IPS-15b (cell line): ENCODE measurements at regions not wholly inside any gene's neighbourhood (a gene's known extent, or its start where the extent isn't known, plus 50 kb on each side); places are given as distances from the start of the nearest gene placed in this dataset.

Source experiments
- H3K27me3 ChIP-seq: one replicate; pipeline ENCODE4 v1.6.1; 2013; ENCODE audit warnings: low read length; ENCODE audit not compliant: control insufficient read depth, insufficient read depth
- H3K36me3 ChIP-seq: one replicate; pipeline ENCODE4 v1.6.1; 2013; ENCODE audit warnings: low read length; ENCODE audit not compliant: control insufficient read depth, insufficient read depth
- H3K4me1 ChIP-seq: one replicate; pipeline ENCODE4 v1.6.1; 2013; ENCODE audit warnings: mild to moderate bottlenecking, low read length; ENCODE audit not compliant: control insufficient read depth, insufficient read depth
- H3K4me3 ChIP-seq: one replicate; pipeline ENCODE4 v1.5.1; 2013; ENCODE audit warnings: low read depth, low read length
- H3K9ac ChIP-seq: one replicate; pipeline ENCODE4 v1.6.1; 2013; ENCODE audit warnings: low read depth, mild to moderate bottlenecking, low read length
- H3K9me3 ChIP-seq: one replicate; pipeline ENCODE4 v1.6.1; 2013; ENCODE audit warnings: mild to moderate bottlenecking, low read length; ENCODE audit not compliant: control insufficient read depth, insufficient read depth

DNA sequence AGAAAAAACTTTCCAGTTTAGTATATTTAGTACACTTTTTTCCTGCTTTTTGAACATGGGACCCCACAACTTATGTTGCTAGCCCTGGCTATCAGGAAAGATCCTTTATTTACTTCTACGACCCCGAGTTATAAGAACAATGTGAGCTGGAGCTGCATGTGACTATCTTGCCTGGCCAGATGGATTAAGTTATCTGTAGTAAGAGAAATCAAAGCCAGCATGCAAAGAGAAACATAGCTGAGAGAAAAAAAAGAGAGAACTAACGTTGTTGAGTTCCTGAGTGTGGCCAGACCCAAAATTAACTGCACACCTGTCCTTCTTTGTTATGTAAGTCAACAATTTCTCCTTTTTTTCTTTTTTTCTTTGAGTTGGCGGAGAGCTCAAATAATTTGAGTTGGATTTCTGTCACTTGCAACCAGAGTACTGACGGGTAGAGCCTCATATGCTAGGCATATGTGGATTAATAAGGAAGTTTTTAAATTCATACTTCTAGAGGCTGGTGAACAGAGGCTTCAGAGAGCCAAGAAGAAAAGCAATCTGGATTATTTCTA, 219.5 kb downstream of the HACE1 start:
- Histone ChIP-seq H3K9ac (no peak overlapping the region), H3K27me3 (no peaks in the 10 kb centered on the region), H3K4me3 (no peak overlapping the region), H3K4me1 (no peaks in the 10 kb centered on the region), H3K36me3 (no peaks in the 10 kb centered on the region), H3K9me3 (no peaks in the 10 kb centered on the region)

DNA sequence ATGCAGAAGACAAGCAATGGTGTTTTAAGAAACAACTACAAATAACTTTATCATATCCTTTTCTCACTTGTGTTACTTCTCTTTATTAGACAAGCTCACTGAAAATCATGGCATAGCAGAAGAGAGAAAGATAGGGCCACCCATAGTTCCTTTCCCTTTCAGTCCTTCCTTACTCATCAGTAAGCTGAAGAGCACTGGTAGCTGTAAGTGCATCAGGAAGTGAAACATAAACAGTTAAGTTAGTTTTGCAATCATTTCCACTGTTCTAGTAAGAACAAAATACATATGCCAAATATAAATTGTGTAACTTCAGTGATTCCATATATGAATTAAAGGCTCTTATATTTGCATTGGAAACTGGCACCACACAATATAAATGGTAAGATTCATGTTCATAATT, 220.1 kb downstream of the HACE1 start:
- Histone ChIP-seq H3K4me1 (no peaks in the 10 kb centered on the region), H3K36me3 (no peaks in the 10 kb centered on the region), H3K9ac (no peak overlapping the region), H3K9me3 (no peaks in the 10 kb centered on the region), H3K27me3 (no peaks in the 10 kb centered on the region), H3K4me3 (no peak overlapping the region)

DNA sequence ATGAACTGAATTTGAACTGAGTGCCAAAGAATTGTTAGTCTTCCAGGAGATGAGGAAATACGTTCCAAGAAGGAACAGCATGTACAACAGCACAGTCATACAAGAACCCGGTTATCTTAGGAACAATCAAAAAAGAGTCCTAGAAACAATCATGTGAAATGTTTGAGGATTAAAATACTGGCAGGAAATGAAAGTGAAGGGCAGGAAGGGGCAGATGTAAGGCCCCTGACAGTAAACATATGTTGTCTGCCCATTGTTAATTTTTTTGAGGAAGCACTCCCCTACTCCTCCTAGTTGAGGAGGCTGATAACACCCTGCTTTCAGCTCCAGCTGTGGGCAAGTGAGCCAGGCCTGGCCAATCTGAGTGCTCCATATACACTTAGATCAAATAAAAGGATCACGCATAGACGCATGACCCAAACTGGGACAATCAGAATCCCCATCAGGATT, 220.9 kb downstream of the HACE1 start:
- Histone ChIP-seq H3K9ac (no peak overlapping the region), H3K36me3 (no peaks in the 10 kb centered on the region), H3K9me3 (no peaks in the 10 kb centered on the region), H3K27me3 (no peaks in the 10 kb centered on the region), H3K4me3 (no peak overlapping the region), H3K4me1 (no peaks in the 10 kb centered on the region)

DNA sequence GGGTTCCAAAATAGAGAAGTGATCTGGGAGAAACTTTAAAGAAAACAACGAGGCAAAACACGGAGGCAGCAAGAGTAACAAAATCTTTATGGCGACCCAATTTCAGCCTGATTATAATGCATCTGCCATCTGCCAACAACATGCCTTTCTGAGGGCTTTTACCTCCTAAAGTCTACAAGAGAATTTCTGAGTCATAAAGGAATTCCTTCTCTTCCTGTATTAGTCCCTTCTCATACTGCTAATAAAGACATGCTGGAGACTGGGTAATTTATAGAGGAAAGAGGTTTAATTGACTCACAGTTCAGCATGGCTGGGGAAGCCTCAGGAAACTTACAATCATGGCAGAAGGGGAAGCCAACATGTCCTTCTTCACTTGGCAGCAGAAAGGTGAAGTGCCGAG, 226.6 kb downstream of the HACE1 start:
- no peak overlapping the region for H3K4me3 ChIP-seq
- no peaks in the 10 kb centered on the region for H3K9me3 ChIP-seq
- H3K4me1 ChIP-seq: peaks cover 4% of the 10 kb centered on the region
- no peaks in the 10 kb centered on the region for H3K36me3 ChIP-seq
- no peak overlapping the region for H3K9ac ChIP-seq
- H3K27me3 ChIP-seq: no peaks in the 10 kb centered on the region

DNA sequence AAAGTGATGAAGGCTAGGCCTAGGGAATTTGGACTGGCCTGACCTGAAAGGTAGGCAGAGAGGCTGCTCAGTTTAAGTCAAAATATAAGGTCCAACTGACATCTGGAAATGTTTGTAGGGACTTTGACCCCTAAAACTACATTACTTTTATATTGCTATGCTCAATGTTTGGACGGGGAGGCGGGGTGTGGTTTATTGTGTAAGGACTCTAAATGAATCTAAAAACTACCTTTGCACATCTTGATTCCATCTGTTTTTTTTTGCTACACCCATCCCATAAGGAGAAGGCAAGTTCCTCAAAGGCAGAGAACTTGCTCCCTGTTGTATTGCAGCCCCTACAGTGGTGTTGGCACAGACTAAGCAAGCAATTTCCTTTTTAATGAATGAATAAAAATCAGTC, 227.1 kb downstream of the HACE1 start:
- no peaks in the 10 kb centered on the region for H3K36me3 ChIP-seq
- no peaks in the 10 kb centered on the region for H3K27me3 ChIP-seq
- no peak overlapping the region for H3K9ac ChIP-seq
- H3K9me3 ChIP-seq: no peaks in the 10 kb centered on the region
- no peak overlapping the region for H3K4me3 ChIP-seq
- H3K4me1 ChIP-seq: peaks cover 4% of the 10 kb centered on the region

DNA sequence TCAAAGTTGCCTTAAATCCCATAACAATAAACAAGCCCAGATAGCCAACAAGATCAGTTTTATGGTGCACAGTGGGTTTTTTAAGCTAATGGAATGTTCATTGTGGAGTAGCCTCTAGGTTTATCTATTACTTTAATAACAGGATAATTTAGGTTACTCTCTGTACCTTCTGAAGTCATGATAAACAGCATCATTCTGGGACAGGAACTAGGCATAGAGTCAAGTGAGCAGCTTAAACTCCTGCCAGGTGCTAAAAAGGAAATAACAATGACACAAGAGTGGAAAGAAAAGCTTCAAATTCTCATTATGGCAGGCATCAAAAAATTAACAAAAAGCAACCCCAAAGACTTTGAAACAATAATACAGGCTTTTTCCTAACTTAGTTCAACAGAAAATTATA, 228.8 kb downstream of the HACE1 start:
- Histone ChIP-seq H3K4me1 (peaks cover 4% of the 10 kb centered on the region), H3K9ac (no peak overlapping the region), H3K9me3 (no peaks in the 10 kb centered on the region), H3K36me3 (no peaks in the 10 kb centered on the region), H3K4me3 (no peak overlapping the region), H3K27me3 (no peaks in the 10 kb centered on the region)

DNA sequence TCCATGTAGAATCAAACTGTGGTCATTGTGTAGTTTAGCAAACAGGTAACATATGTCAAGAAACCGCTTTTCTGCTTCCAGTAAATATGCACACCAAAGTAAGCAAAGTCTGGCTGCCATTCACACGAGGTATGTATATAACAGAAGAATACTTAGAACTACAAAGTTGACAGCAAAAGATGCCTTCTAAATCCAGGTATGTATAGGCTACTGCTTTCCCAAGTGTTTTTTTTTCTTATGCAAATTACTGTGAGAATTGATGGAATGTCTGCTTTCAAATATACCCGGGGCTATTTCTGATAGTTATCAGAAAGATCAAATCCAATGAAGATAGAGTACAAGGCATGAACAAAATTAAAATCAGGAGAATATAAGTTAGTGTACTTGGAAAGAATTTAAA, 229.2 kb downstream of the HACE1 start:
- H3K9me3 ChIP-seq: no peaks in the 10 kb centered on the region
- peaks cover 4% of the 10 kb centered on the region for H3K4me1 ChIP-seq
- H3K4me3 ChIP-seq: no peak overlapping the region
- no peak overlapping the region for H3K9ac ChIP-seq
- H3K27me3 ChIP-seq: no peaks in the 10 kb centered on the region
- H3K36me3 ChIP-seq: no peaks in the 10 kb centered on the region

DNA sequence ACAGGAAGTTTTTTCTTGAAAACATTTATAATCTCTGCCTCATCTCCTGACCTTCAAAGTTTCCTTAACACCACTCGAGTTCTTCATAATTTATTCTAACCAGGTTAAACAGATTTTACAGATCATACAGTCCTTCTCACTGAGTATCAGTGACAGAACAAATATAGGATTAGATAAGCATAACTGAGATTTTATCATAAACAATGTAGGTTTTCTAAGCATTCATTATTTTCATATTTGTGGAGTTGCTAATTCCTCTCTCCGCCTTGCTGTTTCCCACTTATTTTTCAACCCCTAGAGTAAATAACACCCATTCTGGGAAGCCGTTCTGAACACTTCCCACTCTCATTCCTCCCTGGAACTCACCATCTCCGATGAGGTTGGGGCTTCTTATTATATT, 229.9 kb downstream of the HACE1 start:
- Histone ChIP-seq H3K36me3 (no peaks in the 10 kb centered on the region), H3K4me3 (no peak overlapping the region), H3K9me3 (no peaks in the 10 kb centered on the region), H3K27me3 (no peaks in the 10 kb centered on the region), H3K4me1 (peaks cover 4% of the 10 kb centered on the region), H3K9ac (no peak overlapping the region)

DNA sequence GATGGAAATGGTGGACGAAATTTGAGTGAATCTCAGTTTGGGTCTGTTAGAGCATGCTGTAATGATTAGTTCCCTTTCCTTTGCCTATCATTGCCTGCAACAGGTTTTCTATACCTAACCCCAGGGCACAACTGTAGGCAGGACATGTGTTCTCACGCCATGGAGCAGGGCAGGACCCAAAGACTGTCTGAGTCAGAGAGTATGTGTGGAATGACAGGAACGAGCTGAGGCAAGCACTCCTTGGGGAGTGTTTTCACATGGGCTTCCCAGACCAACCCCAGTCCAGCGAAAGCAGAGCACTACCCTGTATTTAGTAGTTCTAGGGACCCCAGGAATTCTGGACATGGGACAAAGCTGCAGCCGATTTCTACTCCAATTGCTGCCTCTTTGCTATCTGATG, 234.2 kb downstream of the HACE1 start:
- H3K27me3 ChIP-seq: no peaks in the 10 kb centered on the region
- no peak overlapping the region for H3K9ac ChIP-seq
- no peaks in the 10 kb centered on the region for H3K36me3 ChIP-seq
- H3K9me3 ChIP-seq: no peaks in the 10 kb centered on the region
- no peak overlapping the region for H3K4me3 ChIP-seq
- peaks cover 3% of the 10 kb centered on the region for H3K4me1 ChIP-seq

DNA sequence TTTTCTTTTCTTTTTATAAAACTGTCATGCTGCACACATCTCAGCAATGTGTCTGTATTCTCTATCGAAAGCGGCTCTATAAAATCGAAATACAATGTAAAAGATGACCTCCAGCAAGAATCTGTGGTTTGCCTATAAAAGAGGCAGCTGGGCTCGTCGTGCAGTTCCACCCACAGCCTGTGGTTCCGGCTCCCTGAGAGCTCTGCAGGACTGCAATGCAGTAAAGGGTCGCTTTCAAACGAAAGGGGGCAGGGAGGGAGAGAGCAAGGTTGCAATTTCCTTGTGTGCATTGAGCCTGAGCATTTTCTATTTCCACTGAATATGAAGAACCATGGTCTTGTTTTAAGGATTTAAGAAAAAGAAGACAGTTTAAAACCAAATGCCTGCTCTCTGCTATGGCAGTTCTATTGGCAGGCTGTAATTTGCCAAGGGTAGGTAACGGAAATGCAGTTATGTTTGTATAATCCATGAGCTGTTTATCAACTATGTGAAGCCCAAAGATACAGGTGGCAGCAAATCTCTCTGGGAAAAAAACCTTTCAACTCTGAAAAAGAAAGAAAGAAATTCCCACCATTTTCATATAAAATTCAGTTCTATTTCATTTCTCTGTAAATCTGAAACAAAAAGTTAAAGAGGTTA, 236.5 kb downstream of the HACE1 start:
- Histone ChIP-seq H3K9ac (no peak overlapping the region), H3K4me3 (no peak overlapping the region), H3K27me3 (no peaks in the 10 kb centered on the region), H3K4me1 (no peaks in the 10 kb centered on the region), H3K9me3 (no peaks in the 10 kb centered on the region), H3K36me3 (no peaks in the 10 kb centered on the region)

DNA sequence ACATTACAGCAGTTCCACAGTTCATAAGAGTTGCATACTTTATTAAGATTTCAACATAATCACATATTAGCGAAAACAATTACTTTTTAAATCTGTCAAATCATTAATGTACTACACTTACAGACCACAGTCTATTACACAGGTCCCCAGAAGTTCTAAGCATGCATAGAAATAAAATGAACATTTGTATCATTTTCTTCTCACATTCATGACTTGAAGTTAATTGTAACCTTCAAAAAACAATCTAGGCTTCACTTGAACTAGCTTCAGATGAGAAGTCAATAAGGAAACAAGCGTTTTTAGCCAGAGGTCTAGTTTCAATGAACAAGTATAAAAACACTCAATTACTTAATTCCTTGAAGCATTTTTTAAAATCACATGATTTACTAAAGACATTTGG, 238.3 kb downstream of the HACE1 start:
- Histone ChIP-seq H3K4me1 (no peaks in the 10 kb centered on the region), H3K27me3 (no peaks in the 10 kb centered on the region), H3K4me3 (no peak overlapping the region), H3K36me3 (no peaks in the 10 kb centered on the region), H3K9ac (no peak overlapping the region), H3K9me3 (no peaks in the 10 kb centered on the region)

DNA sequence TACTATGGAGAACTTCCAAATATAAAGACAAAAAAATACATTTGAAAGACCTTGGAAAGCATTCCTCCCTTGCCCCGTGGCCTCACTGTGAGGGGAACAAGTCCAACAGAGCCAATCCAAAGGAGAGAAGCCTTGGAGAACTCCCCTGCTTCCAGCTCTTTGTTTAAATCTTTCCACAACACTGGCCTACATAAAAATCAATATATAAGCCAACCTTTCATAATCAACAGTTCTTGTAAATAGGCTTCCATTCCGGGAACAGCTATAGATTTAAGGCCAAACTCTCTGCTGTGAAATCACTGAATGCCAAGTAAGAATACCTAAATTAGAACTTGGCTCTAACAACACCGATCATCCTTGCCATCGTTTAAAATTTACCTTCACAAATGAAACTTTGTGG, 242.1 kb downstream of the HACE1 start:
- no peaks in the 10 kb centered on the region for H3K9me3 ChIP-seq
- no peaks in the 10 kb centered on the region for H3K36me3 ChIP-seq
- no peak overlapping the region for H3K4me3 ChIP-seq

More for the DNA sequence above, 242.1 kb downstream of the HACE1 start:
- Histone ChIP-seq H3K27me3 (no peaks in the 10 kb centered on the region), H3K9ac (no peak overlapping the region), H3K4me1 (no peaks in the 10 kb centered on the region)
